ENCODE measurements at regions not wholly inside any gene's neighbourhood (a gene's known extent, or its start where the extent isn't known, plus 50 kb on each side); places are given as distances from the start of the nearest gene placed in this dataset.

DNA sequence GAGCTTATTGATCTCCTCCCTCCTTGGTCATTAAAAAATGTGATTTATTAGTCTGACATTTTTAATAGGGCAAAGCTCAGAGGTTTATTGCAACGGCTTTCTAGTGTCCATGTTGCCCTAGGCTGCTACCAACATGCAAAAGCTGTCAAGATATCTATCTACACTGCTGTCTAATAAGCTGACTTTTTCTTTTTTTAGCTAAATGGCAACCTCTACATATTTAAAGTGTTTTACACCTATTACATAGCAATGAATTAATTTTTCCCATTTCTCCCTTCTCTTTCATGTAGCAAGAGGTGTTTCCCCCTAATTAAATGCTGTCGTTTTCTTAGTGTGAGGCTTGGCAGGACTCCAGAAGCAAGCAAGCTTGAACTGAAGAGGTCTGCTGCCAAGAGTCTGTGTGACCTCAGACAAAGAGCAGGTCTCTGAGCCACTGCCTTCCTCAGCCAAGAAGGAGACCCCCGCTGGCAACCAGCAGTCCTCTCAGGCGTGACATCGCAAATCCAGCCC is 79.4 kb downstream of the GAS1 start:
- no peak for TF ChIP-seq HNRNPH1 (optimal IDR thresholded peaks at IDR 0.05; ENCODE audit: low read depth, low read length)
- no peak for TF ChIP-seq SP1 (CRISPR knock-in tag; IDR thresholded peaks at IDR 0.05)

Data from K562 (cell line).